ENCODE measurements at regions not wholly inside any gene's neighbourhood (a gene's known extent, or its start where the extent isn't known, plus 50 kb on each side); places are given as distances from the start of the nearest gene placed in this dataset.
A peak's percentile ranks its signal among the peaks of the same experiment; 100 is the strongest.

DNA sequence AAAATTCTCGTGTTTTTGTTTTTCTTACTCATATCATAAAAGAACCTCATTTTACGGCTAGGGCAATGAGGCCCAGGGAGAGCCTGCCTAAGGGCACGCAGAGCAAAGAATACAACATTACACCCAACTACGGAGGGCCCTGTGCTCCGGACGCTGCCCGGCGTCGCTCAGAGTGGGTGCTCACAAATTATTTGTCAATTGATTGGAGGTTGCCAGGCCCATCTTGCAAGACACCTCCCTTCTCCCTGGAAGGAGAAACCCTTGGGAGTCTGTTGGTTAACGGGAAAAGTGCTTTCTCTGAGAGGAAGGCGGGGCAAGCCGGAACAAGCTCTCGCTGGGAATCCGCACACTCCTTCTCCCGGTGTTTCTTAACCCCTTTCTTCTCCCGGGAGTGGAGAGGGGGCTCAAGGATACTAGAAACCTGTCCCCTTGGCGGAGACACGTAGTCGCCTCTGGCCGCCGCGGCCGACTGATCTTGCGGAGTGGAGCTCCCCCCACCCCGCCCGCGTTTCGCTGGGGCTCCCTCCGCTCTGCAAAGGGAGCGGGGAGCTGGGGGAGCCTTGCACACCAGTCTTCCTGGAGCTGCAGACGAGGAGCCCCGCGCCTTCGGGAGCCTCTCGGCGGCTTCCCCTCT, 599.3 kb upstream of the SGCD start:
- no peak for DNase-seq

DNA sequence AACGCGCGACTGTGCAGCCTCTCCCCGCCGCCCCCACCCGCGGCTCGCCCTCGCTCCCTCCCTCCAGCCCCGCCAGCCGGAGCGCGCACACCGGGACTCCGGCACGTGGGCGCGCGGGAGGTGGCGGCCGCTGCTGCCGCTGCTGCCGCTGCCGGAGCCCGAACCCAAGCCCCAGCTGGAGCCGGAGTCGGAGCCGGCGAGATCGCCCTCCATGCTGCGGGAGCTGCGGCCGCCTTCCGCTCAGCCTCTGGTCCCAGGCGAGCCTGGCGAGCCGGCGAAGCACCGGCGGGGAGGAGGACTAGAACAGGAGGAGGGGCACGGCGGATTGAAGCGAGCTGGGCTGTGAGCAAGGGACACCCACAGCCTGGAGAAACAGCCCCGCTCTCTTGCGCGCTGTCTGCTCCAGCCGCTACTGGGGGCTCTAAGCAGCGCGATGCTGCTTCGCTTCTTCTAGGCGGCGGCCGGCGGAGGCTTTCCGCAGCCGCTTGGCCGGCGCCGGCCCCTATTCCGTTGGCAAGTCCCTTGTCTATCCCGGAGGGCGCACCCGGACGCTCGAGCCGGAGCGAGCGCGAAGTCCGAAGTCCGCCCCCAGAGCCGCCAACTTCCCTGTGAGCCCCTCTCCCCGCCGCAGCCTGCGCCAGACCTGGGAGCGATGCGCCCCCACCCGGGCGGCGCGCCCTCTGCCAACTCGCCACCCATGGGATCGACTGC, 598.7 kb upstream of the SGCD start:
- no peak for DNase-seq

DNA sequence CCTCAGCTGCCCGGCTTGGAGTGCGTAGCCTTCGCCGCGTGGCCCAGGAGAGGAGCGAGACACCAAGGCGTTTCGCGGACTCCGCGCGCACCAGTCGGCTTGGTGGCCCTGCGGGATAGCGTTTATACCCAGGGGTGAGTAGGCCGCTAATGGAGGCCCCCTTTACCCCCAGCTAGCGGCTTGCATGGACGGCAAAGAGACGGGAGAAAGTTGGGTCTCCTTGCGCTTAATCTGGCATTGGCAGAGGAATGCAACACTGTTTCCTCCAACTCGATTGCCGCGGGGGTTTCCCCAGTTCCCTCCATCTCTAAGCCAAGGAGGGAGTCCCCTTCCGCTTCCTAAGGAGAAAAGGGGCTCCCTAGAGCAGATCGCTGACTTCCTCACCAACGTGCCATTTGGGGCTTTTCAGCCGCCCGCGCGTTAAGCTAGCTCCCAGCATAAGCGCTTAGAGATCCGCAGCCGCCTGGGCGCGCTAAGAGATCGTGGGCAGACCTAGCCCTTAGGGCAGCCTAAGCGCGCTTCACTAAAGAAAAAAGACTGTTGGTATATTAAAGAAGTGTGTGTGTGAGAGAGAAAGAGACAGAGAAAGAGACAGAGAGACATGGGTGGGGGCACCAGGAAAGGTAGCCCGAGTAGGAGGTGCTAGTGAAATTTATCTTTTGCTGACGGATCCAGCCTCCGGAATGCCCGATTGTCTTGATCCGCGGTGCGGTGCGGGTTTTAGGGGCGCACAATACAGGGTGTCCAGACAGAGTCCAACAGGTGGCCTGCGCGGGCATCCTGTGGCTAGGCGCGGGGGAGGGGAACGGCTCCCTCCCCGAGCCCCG, 597.9 kb upstream of the SGCD start:
- DNase-seq = peak in 1 of 2 donors; percentile 0

DNA sequence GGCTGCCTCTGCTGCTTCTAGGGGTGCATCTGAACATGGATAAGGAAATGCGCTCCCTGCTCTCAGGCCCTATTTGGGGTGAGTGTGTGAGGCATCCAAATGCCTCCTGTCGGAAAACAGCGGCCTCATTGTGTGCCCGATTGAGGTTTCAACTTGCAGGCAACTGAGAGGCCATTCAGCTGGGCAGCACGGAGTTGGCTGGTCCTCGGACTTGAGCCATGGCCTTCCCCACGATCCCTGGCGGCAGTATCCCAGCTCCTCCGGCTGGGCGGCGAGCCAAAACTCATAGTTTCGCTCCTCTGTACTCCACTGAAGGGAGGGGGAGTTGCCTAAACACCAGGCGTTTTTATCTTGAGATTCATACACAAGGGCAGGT, 597.3 kb upstream of the SGCD start:
- no peak for DNase-seq

DNA sequence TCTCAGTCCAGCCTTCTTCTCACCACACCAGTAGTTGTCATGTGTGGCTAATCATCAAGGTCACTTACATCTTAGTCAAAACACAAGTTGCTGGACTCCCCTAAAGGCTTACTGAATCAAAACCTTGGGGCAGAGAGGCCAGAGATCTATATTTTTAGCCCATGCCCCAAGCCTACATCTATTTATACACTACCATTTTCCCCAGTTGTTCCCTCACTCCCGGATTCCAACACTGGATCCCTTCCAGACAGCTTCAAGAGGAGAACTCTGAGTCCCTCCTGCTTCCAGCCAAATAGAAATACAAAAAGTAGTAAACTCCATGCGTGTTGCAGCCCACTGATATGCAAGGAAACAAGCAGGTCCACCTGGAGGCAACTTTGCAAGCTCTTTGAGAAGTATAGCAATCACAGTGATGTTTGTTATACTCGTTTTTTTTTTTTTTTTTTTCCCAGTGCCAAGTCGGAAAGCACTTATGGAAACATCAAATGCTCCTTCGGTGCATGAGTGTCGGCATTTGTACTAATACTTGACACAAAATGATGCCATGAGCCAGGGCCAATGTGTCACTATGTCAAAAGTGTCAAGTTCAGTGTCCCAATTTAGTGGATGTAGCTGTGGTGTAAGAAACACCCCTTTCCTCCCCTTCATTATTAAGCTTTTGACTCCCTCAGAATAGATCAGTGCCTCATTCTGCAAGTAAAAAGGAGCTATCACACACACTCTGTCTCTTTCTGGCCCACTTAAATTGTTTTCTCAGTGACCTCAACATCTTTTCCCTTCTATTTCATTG, 594.2 kb upstream of the SGCD start:
- no peak for DNase-seq

DNA sequence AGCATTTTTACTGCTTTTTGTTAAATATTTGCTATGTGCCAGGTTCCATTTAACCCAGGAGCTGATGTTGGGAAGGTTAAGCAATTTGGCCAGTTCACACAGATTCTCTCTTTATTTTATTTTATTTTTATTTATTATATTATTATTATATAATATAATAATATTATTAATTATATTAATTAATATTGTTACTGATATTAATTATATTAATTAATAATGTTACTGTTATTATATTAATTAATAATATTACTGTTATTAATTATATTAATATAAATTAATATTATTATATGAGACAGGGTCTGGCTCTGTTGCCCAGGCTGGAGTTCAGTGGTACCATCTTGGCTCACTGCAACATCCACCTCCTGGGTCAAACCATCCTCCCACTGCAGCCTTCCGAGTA, 593.0 kb upstream of the SGCD start:
- DNase-seq = no peak

DNA sequence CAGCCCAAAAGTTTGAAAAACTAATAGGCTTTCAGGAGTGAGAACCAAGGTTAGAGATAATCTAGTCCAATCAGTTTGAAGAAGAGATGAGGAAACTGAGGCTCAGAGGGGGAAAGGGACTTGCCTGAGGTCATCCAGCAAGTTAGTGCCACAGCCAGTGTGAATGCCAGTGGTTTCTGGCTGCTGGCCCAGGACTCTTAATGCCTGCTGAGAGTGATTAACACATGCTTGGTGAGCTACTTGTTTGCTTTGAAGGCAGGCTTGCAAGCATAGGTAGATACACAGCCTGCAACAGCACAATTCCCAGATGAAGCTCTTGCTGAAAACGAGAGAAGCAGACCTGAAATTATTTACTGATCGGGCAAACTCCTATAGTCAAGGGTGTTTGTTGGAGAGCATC, 591.6 kb upstream of the SGCD start:
- DNase-seq = no peak

DNA sequence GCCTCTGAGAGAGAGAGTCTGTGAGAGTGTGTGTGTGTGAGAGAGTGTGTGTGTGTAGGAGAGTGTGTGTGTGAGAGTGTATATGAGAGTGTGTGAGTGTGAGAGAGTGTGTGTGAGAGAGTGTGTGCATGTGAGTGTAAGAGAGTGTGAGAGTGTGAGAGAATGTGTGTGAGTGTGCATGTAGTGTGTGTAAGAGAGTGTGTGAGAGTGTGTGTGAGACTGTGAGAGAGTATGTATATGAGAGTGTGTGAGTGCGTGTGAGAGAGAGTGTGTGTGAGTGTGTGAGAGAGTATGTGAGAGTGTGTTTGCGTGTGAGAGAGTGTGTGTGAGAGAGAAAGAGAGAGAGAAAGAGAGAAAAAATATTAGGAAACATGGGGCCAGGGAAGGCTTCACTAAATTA, 588.3 kb upstream of the SGCD start:
- DNase-seq = no peak

DNA sequence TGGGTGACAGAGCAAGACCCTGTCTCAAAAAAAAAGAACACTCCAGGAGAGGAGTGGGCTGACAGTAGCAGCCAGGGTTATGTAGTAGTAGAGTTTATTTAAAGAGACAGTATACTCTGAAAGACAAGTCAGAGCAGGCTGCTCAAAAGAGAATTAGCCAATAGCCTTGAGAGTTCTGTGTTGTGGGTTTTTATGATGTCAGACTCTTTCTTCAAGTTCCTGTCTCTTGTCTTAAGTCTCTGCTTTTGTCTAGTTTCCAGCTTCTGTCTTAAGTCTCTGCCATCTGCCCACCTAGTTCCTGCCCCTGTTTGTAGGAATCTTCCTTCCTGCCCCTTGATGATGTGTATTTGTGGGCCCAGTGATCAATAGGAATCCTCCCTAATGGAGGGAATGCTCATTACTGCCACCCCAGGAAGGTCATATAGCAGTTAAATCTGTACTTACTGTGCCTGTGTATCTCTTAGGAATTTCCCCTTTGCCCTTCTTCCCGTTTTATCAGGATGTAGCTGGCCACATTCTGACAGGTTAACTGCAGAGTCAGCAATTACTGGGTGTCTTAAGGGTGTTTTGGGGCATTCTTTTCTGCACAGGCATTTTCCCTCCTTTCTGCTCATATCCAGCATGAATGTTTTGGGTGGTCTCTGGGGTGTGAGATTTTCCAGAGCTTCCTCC, 580.5 kb upstream of the SGCD start:
- DNase-seq = no peak

DNA sequence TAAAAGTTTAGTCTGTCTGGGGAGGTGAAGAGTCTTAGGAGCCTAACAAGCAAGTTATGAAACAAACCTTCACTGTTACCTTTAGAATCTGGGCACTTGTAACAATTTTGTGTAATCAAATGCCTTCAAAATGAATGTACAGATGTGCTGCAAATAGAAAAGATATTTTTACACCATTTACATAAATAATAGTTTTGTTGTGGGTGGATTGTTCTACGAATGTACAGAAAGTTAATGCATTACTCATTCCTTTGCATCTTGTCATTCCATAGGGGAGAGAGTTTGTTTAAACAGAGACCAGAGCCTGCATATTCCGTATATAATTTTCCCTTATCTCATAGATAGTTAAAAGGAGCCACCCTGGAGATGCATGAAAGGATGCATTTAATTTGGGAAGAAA, 576.9 kb upstream of the SGCD start:
- DNase-seq = no peak

DNA sequence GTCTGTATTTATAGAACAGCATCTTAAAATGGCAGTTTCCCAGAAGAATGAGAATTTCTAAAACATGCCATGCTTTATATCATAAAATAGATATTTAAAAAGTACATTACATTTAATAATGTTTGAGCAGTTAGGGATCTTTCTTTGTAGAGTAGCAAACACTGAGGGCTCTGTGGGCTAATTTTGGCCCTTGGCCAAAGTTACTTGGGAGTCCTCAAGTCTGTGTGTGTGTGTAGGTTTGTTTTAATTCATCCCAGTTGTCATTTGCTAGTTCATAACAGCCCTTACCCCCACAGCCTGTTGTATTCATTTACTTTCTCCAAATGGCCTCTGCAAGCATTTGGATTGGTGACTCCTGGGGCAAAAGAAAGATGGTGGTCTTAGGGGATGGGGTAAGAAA, 576.4 kb upstream of the SGCD start:
- no peak for DNase-seq

DNA sequence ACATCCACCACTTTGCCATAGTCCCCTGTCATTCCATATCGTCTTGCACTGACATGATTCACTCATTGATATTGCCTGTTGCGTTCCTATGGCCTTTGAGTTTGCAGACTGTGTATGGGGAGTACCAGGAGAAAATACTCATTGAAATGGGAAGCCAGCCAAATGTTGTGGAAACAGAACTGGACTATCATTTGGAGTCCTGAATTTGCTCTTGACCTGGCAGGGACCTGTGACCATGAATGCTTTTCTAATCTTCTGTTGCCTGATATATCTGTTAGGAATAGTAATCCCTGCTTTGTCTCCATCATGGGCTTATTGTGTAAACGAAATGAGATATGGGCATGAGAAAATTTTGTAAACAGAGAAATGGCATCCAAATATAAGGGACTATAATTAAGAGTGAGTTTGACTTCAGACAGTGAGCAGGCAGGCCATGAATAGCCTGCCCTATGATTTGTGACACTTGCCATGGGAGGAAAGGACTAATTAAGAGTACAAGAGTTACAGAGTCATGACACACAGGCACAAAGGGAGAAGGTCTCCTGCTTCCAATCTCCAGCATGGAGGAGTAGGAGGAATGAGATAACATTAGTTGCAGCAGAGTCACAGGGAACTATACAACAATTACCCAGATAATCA, 572.9 kb upstream of the SGCD start:
- DNase-seq = no peak

DNA sequence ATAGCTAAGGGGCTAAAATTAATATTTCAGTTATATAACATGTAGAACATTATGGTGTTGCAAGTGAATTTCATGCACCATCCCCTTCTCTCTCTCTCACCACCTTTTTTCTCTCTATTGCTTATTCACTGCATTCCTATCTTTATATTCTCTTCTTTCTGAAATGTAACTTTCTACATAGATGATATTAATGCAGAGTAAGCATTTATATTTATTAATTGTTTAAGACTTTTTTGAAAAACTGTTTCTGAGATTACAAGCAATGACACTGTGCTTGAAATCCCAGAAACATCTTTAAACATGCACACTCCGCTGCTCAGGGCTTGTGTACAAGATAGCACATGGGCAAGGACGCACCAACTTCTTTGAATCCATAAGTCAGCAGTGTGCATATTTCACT, 567.7 kb upstream of the SGCD start:
- no peak for DNase-seq

DNA sequence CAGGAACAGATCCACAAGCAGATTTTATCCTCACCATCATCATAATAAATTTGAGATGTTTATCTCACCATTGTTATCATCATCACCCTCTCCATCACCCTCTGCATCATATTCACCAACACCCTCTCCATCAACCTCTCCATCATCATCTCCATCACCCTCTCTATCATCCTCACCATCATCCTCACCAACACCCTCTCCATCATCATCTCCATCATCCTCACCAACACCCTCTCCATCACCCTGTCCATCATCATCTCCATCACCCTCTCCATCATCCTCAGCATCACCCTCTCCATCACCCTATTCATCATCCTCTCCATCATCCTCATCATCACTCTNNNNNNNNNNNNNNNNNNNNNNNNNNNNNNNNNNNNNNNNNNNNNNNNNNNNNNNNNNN, 567.0 kb upstream of the SGCD start:
- no peak for DNase-seq

DNA sequence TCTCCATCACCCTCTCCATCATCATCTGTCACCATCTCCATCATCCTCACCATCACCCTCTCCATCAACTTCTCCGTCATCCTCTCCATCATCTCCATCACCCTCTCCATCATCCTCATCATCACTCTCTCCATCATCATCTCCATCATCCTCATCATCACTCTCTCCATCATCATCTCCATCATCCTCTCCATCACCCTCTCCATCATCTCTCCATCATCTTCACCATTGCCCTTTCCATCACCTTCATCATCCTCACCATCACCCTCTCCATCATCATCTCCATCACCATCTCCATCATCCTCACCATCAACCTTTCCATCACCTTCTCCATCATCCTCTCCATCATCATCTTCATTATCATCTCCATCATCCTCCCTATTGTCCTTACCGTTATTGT, 565.5 kb upstream of the SGCD start:
- no peak for DNase-seq

DNA sequence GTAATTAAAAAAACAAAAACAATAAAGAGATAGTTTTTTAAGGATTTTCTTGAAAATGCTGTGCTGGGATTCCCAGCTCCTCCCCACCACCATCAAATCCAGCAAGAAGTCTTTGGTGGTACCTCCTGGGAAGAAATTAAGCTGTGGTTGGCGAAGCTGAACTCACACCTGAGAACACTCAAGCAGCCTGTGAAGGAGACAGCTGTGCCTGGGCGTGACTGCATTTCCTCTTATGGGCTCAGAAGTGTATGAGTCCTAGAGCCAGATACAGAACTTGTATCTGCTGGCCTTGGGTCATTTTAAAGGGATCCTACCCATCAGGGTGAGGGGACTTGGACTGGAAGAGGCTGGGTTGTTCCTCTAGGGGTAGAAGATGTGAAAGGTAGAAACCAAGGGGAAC, 561.2 kb upstream of the SGCD start:
- no peak for DNase-seq

DNA sequence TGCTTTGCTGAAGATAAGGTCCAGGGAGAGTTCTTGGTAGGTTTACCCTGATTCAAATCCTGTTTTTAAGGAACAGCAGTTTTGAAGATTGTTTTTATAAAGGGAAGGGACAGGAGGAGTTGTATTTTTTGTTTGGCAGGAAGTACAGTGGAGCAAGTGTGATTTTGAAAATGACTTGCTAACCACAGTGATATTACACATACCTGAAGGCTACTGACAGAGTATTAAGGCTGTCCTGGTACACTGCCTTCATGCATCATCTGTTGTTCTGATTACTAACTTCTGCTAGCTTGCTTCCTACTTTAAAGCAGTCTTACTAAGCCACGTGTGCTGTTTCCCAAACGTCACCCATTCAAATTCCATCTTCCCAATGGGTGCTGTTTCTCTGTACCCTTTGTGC, 559.5 kb upstream of the SGCD start:
- no peak for DNase-seq

DNA sequence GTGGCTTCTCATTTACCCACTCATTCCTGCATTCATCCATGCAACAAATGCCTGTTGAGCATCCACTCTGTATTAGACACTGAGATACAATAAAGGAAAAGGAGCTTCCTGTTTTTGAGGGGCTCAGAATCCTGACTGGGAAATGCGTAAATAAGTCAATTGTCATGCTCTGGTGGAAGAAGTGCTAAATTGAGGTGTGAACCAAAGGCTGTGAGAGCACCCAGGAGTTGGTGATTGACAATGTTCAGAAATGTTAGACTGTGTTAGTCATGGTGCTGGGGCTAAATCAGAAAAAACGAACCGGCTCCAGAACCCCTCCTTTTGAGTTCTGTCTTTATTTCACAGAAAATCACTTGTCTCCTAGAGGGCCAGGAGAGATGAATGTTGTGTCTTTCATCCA, 558.6 kb upstream of the SGCD start:
- DNase-seq = no peak

DNA sequence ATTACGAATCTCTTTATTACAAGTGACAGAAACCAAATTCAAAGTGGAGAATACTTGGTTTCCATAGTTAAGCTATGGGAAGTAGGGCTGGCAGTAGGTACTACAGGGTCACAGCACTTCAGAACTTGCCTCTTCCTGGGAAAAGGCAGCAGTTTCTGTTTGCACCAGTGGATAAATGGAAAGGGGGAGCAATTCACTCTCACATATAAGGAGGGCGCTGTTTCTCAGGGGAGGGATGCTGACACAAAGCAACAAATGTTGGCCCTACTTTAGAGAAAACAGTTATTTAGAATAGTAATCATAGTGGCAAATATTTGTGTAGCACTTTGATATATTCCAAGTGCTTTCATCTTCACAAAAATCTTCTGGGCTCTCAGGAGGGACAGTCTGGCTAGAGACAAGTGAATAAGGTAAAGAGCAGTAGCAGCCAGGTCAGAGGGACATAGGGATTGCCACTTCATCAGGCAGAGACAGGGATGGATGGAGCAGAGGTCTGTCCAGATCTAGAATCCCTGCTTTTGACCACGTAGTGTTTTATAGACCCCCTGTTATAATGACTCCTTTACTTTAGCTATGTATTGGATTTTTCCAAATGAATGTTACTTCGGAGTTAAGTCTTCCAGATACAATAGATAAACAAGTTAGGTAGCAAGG, 554.8 kb upstream of the SGCD start:
- no peak for DNase-seq

DNA sequence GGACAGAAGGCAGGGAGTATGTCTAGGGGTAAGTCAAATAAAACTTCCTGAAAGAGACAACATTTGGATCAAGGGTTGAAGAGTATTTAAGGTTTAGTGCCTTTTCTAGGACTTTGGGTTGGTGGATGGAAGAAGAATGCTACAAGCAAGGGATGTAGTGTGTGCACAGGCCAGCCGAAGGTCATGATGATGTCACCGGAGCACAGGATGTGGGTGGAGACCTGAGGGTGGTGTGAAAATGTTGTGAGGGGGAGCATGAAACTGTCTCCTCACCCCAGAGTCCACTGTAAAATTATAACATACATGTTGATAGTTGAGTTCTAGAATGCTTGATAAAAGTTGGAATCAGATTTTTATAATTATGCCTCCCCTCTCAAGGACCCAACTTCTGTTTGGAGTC, 553.3 kb upstream of the SGCD start:
- no peak for DNase-seq

DNA sequence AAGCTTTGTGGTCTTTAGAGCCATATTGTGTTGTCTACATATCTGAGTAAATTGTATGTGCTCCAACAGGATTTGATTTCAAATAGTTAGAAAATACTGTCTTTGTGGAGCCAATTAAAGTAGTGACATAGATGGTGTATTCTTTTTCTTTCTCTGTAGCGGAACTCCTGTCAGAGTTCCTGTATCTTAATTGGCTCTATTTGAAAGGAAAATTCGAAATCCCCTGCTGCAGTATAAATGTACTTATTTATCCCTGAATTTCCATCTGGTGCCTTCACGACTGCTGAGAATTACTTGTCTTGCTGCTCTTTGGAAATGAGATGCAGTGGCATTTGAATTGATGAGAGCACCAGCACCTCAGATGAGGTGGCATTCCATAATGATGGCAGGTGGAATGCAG, 546.7 kb upstream of the SGCD start:
- DNase-seq = no peak

DNA sequence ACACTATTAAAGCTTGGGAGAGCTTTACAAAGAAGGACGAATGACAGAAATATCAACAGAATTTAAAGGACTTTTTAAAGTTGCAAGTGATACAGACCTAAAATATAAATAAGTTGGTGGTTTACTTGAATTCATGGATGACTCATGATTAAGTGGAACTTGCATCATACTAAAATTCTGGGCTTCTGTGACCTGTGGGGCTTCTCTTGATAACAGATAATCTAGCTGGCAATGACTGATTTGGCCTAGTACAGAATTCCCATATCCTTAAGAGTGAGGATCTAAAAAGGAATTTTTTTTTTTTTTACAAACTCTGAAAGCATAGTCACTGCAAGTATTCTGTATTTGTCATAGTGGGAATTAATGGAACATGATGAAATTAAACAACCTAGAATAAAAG, 543.7 kb upstream of the SGCD start:
- DNase-seq = no peak

All from inflammatory macrophage treated with lipopolysaccharide for 1 hour (primary cell).